Amniotic epithelial cell (primary cell): ENCODE measurements at regions not wholly inside any gene's neighbourhood (a gene's known extent, or its start where the extent isn't known, plus 50 kb on each side); places are given as distances from the start of the nearest gene placed in this dataset.

Experiments used
- DNase-seq: peaks from one replicate; pipeline ENCODE4 v3.0.0-alpha.2; 2010; ENCODE audit warnings: low read depth

GRCh38 chr14:66360366-66360926 is 125.7 kb upstream of the CCDC196 start:
- DNase-seq, result no peak

DNA sequence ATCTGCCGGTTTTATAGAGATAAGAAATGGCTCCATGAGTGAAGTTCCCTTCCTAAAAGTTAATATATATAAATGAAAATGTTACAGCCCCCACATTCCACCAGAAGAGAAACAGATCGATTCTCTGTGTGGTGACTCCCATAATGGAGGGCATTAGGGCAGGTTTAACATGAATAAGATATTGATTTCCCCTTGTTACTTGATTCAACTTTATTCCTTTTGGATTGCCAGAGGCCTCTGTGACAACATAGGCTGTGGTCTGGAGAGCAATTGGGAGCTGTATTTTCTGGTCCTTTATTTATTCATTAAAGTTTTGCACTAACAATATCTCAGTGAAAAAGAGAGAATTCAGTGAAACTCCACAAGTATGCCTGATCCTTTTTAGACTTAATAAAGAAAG is 125.2 kb upstream of the CCDC196 start:
- DNase-seq, result no peak

DNA sequence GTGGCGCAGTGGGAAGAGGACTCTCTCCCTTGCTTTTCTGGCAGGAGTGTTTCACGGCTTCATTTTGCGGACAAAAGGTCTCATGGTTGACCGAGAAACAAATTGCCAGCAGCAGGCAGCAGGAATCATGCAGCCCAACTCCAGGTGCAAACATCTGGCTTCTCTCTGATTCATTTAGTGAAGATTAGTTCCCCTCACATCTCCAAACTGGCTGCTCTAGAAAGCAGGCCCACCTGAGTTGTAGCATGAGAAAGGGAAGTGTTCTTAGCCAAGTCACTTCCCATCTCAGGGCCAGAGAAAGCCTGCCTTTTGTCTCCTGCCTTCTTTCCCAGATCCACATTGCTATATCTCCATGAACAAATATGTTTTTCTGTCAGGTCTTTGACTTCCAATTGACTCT is 120.8 kb upstream of the CCDC196 start:
- DNase-seq, result no peak

GRCh38 chr14:66369157-66369697 is 116.9 kb upstream of the CCDC196 start:
- DNase-seq, result no peak

- DNase-seq, result no peak
These were observed 114.4 kb upstream of the CCDC196 start for GRCh38 chr14:66371776-66372175.

DNA sequence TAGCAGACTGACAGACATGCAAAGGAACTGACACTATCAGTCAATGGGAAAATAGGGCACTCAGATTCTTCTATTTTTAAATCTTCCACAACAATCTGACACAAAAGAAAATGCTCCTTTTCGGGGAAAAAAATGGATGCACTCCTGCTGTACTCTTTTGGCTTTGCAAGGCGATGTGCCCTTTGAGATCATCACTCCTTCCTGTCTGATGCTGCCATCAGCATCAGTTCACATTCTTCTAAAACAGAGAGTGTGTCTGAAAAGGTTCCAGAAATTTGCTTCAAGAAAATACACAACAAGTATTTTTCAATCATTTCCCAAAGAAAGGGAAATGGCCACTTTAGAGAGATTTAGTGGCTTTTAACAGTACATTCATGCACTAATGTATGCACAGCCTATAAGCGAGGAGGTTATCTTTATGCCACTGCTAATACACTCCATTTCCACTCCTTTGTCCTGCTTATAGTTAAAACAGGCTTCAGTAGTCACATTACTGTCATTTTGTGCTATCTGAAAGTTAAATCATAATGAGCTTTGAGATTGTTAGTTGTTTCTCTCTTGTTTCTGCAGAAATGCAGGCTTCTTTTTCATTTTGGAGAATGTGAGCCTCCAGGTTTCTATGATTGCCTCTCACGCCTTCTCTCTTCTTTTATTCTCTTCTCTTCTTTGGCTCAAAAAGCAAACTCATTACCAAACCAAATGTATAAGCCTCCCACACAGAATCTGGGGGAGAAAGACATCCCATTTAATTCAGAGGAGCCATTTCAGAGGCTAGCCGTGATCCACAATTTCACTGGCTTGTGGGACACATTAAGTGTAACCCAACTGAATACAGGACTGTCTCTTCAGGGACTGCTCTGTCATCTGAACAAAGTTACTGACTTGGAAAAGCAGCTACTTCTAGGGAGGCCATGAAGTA is 110.9 kb upstream of the CCDC196 start:
- DNase-seq, result no peak

GRCh38 chr14:66377574-66377973 is 108.6 kb upstream of the CCDC196 start:
- DNase-seq, result no peak

- peak; percentile 4 for DNase-seq
These were observed 107.3 kb upstream of the CCDC196 start for GRCh38 chr14:66378712-66379505.

DNA sequence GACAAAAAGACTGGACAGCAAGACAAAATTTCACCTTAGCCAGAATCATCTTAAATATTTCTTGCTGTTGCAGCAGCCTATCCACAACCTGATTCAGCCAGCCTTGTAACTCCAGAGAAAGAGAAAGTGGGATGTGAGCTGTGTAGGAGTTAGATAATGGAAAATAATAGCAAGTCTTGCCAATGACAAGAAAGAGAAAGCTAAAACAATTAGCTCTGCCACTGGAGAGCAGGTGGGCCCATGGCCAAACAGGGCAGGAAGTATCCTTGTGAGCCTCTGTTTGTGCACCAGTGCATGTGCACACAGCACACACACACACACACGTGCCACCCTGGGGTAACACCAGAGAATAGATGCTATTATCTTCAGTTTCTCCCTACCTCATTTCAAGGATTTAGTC is 106.0 kb upstream of the CCDC196 start:
- DNase-seq, result no peak

DNA sequence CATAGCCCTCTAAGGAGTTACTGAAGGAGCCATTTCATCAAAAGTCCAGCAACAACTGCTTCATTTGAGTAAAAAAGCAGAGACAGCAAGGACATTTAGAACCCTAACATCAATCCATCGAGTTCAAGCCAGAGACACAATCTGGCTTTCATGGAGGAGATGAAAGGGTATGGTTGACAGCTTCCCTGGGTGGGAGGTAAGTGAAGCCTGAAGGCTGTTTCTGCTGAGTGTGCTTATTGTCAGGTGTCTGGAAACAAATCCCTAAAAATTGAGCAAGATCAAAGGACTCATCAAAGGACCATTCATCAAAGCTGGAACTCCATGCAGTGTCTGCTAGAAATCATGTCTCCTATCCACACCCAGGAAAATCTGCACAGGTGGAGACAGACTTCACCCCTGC is 104.4 kb upstream of the CCDC196 start:
- DNase-seq, result no peak

- no peak for DNase-seq
These were observed 102.9 kb upstream of the CCDC196 start for GRCh38 chr14:66383257-66383656.

DNA sequence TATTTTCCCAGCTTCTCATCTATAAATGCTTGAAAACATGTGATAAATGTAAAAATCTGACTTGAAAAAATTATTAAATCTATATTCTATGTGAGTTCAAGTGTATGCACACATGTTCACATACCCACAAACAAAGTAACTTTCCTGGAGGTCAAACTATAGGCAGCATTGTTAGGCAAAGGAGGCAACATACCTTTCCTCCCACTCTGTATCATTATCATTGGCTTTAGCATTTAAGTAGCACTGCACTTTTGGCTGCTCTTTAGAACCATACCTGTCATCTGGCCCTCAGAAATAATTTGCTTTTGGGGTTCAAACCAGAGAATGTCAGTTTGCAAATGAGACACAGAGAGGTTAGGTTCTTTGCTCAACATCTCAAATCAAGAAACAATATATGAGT is 102.4 kb upstream of the CCDC196 start:
- no peak for DNase-seq

- no peak for DNase-seq
These were observed 97.7 kb upstream of the CCDC196 start for GRCh38 chr14:66388516-66388915.

DNA sequence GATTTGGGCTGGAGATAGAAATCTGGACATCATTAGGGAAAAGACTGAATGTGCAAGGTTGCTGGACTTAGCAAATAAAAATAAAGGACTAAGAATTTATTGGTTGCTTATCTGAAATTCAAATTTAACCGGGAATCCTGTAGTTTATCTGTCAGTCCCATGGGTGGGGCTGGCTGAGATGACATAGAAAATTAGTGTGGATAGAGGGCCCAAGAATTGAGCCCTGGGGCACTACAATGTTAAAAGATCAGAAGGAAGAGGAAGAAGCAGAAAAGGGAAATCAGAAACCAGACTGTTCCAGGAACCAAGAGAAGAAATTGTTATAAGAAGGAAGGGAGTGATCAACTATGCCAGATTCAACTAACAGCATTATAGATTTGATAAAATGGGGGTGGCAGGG is 96.7 kb upstream of the CCDC196 start:
- DNase-seq, result no peak

- DNase-seq, result no peak
These were observed 90.9 kb upstream of the CCDC196 start for GRCh38 chr14:66395300-66395699.

GRCh38 chr14:66396164-66396563 is 90.0 kb upstream of the CCDC196 start:
- no peak for DNase-seq

DNA sequence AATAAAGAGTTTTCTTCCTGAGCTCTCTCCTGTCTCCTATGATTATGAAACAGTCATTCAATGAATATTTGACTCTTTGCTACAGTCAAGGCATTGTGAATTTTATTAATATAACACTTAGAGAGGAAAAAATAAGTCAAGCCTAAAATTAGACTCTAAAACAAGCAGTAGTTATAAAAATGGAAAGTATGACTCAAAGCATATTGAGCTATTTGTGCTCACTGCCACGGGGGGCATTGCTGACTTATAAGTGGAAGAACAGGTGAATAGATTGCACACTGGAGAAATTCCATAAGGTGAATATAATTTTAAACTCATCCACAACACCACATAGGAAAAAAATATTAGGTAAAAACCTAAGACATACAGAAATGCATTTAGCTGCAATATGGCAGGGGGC is 87.7 kb upstream of the CCDC196 start:
- no peak for DNase-seq

GRCh38 chr14:66401449-66402095 is 84.6 kb upstream of the CCDC196 start:
- peak; percentile 41 for DNase-seq

DNA sequence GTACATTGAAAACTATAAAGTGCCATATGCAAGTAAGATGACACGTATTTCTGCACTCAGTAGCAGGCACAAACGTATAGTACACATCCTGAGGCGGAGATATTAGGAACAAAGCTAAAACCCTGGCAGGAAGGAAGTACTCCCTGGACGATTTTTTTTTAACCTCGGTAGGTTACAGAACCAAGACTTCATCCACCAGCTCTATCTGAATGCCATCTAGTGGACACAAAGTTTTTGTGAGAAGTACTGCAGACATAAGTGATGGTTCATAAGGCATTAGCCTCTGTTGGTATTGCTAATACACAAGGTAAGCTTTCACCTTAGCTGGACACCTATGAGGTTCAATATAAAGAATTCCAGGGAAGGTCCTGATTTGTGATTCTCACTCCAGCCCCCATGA is 83.0 kb upstream of the CCDC196 start:
- peak; percentile 41 for DNase-seq

DNA sequence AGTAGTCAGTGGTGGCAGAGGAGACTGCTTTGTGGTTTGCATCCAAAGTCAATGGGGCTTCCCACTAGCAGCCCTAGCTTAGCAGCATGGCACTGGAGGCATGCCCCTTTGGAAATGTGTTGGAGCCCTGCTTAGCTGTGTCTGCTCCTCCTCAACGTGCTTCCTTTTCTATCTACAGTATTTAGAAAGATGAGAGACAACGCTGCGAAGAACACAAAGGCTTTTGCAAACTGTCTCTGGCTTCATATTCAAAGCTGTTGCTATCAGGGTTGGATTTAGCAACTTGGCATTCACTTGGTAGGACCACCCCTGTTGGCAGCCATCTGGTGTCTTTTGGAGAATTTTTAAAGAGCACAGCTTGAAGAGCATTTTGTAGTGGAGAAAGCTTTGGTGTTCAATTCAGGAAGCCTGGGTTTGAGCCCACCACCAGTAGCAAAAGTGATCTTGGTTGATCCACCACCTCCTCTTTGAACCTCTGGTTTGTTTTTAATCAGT is 82.1 kb upstream of the CCDC196 start:
- DNase-seq, result no peak

- peak; percentile 70 for DNase-seq
These were observed 81.0 kb upstream of the CCDC196 start for GRCh38 chr14:66405158-66405557.

- no peak for DNase-seq
These were observed 72.3 kb upstream of the CCDC196 start for GRCh38 chr14:66413901-66414300.
